B cell (primary cell): ENCODE measurements at regions not wholly inside any gene's neighbourhood (a gene's known extent, or its start where the extent isn't known, plus 50 kb on each side); places are given as distances from the start of the nearest gene placed in this dataset.

Experiments
- CTCF ChIP-seq: fragments of 200-600 bp; IDR thresholded peaks from one replicate; pipeline ENCODE4 v1.8.0; 2022; ENCODE audit warnings: antibody characterized with exemption, mild to moderate bottlenecking
- EZH2 ChIP-seq: IDR thresholded peaks from 2 replicates; pipeline ENCODE4 v1.6.1; 2012; ENCODE audit warnings: borderline replicate concordance, low read depth, mild to moderate bottlenecking, moderate library complexity, low read length; ENCODE audit not compliant: insufficient read depth, poor library complexity, severe bottlenecking

DNA sequence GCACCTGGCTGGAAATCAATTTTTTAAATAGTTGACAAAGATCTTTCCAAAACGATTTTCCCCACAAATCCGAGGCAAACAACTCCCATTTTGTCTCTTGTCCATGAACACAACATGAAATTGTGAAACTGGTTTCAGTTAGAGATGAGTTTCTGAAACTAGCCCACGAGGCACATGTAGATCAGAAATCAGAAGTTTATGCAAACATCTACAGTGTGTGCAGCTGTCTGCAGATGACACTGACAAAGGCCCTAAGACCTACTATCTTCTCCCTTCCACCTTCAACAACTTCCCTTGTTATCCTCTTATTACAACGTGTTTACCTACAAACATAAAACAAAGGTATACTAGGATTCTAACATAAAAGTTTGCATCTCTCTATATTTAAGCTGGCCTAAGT is 183.3 kb downstream of the DIRAS2 start:
- no peak for TF ChIP-seq CTCF
- no peak for TF ChIP-seq EZH2
